Epithelial cell of proximal tubule (primary cell): ENCODE measurements at regions not wholly inside any gene's neighbourhood (a gene's known extent, or its start where the extent isn't known, plus 50 kb on each side); places are given as distances from the start of the nearest gene placed in this dataset.

Experiments
- DNase-seq: peaks from one replicate; pipeline ENCODE4 v3.0.0-alpha.2; 2011; ENCODE audit warnings: low read depth
- H3K4me3 ChIP-seq: 2 replicates; pipeline ENCODE4 v1.5.1; 2011; ENCODE audit warnings: low read depth, mild to moderate bottlenecking, low read length
- TF ChIP-seq, protein P1 (sequence below): conservative IDR thresholded peaks from 2 replicates; pipeline ENCODE4 v1.5.1; 2012; ENCODE audit warnings: low read depth, mild to moderate bottlenecking, low read length

DNA sequence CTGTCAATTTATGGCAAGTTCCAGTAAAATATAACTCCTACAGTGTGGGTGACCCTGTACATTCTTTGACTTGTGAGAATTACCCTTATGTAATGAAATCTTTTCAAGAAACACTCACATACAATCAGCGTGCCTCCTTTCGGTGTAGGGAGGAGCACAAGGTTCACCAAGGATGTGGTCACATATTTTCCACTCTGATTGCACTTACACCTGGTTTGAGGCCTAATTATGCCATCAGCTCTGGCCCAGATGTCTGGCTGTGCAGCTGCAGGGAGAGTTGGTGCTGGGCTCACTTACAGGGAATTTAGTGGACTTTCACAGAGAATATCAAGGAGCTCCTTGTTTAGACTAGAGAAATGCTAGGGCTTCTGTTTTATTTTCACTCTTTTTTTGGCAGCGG, 146.0 kb upstream of the STEAP4 start:
- TF ChIP-seq, protein P1, sequence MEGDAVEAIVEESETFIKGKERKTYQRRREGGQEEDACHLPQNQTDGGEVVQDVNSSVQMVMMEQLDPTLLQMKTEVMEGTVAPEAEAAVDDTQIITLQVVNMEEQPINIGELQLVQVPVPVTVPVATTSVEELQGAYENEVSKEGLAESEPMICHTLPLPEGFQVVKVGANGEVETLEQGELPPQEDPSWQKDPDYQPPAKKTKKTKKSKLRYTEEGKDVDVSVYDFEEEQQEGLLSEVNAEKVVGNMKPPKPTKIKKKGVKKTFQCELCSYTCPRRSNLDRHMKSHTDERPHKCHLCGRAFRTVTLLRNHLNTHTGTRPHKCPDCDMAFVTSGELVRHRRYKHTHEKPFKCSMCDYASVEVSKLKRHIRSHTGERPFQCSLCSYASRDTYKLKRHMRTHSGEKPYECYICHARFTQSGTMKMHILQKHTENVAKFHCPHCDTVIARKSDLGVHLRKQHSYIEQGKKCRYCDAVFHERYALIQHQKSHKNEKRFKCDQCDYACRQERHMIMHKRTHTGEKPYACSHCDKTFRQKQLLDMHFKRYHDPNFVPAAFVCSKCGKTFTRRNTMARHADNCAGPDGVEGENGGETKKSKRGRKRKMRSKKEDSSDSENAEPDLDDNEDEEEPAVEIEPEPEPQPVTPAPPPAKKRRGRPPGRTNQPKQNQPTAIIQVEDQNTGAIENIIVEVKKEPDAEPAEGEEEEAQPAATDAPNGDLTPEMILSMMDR = no peak
- DNase-seq = no peak
- no peak overlapping the region for H3K4me3 ChIP-seq

DNA sequence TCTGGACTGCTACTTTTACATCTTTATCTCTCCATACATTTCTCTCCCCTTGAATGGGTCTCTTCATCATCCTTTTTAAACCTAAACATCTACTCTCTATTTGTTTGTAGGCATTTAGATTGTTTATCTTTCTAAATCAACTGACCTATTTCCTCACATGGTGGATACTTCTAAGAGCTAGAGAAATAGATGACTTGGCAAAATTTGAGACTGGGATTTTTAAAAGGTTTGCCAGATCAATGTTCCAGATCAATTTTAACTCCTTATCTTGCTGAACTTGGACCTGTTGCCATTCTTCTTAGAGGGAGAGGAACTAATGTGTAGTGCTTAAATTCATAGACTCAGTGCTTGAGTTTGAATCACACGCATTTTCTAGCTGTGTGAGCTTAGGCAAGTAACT, 144.2 kb upstream of the STEAP4 start:
- TF ChIP-seq, protein P1 = no peak
- DNase-seq = no peak
- H3K4me3 ChIP-seq = no peak overlapping the region

DNA sequence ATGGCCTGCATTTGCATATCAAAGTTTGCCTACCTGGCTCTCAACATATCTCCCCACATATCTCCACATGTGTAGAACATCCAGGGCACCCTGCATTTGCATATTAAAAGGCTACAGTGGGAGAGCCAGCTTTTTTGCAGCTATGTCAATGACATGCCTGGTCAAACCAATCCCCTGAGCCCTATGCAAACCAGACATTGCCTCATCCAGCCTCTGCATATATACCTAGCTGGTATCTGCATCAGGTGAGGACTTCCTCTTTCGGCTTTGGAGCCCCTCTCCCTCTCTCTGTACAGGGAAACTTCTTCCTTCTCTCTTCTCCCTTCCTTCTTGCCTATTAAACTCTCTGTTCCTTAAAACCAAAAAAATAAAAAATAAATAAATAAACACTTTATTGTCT, 142.7 kb upstream of the STEAP4 start:
- TF ChIP-seq, protein P1 = no peak
- H3K4me3 ChIP-seq = no peak overlapping the region
- DNase-seq = no peak

- TF ChIP-seq, protein P1 = no peak
- DNase-seq = no peak
- no peak overlapping the region for H3K4me3 ChIP-seq
Measured at GRCh38 chr7:88442413-88442812, 135.7 kb upstream of the STEAP4 start.

GRCh38 chr7:88437132-88437531, 130.4 kb upstream of the STEAP4 start:
- no peak for DNase-seq
- TF ChIP-seq, protein P1 = no peak
- H3K4me3 ChIP-seq = no peak overlapping the region

DNA sequence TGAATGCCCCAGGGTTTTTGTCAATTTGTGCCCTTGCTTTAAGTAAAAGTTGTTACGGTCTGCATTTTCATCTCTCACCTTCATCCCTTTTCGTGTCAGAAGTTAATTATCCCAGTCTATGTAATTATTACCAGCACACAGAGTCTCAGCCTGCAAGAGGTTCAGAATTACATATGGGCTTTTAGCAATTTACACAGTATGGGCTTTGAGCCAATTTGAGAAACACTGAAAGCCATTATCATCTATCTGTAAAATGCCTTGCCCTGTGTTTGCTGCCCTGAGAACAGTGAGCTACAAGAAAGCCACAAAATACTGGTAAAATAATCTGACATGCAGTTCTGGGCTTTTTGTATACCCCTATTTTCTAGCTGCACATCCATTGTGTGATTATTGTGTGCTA, 125.6 kb upstream of the STEAP4 start:
- H3K4me3 ChIP-seq = no peak overlapping the region
- DNase-seq = no peak
- TF ChIP-seq, protein P1 = no peak

- no peak overlapping the region for H3K4me3 ChIP-seq
- TF ChIP-seq, protein P1 = no peak
- DNase-seq = no peak
Measured at GRCh38 chr7:88431882-88432281, 125.2 kb upstream of the STEAP4 start.
